Spinal cord (tissue), 9 donors: ENCODE measurements at regions not wholly inside any gene's neighbourhood (a gene's known extent, or its start where the extent isn't known, plus 50 kb on each side); places are given as distances from the start of the nearest gene placed in this dataset.

ENCODE experiments used
- DNase-seq, 6 donors: peaks; one replicate each; pipeline versions ENCODE4 v3.0.0 to v3.0.0-alpha.2; 2013 to 2015; ENCODE audit warnings: low spot score in 6 of 6, low read depth in 4 of 6
- H3K27ac ChIP-seq: one replicate; pipeline ENCODE4 v1.5.1; 2013; ENCODE audit warnings: low read depth, low read length, control low read depth
- H3K27me3 ChIP-seq: one replicate; pipeline ENCODE4 v1.6.1; 2013; ENCODE audit warnings: low read length; ENCODE audit not compliant: control insufficient read depth, insufficient read depth
- H3K36me3 ChIP-seq: one replicate; pipeline ENCODE4 v1.6.1; 2013; ENCODE audit warnings: low read length; ENCODE audit not compliant: control insufficient read depth, insufficient read depth
- H3K4me1 ChIP-seq: one replicate; pipeline ENCODE4 v1.6.1; 2013; ENCODE audit warnings: low read length; ENCODE audit not compliant: control insufficient read depth, insufficient read depth
- H3K4me3 ChIP-seq: one replicate; pipeline ENCODE4 v1.5.1; 2013; ENCODE audit warnings: low read depth, low read length, control low read depth
- H3K9me3 ChIP-seq: one replicate; pipeline ENCODE4 v1.6.1; 2013; ENCODE audit warnings: low read length; ENCODE audit not compliant: control insufficient read depth, insufficient read depth
- WGBS: methylation state at CpG from one replicate; pipeline ENCODE4 v1.1.5; 2013; ENCODE audit warnings: missing lambda C conversion rate; ENCODE audit not compliant: insufficient coverage; 5-methylcytosine and 5-hydroxymethylcytosine counted together
- donor health status: healthy.

- no peaks in the 10 kb centered on the region for H3K27me3 ChIP-seq
- no CpG with 5 or more reads among the region's 3 CpGs for WGBS
- H3K9me3 ChIP-seq: no peaks in the 10 kb centered on the region
- H3K36me3 ChIP-seq: no peaks in the 10 kb centered on the region
- H3K27ac ChIP-seq: no peak overlapping the region
- peaks cover 4% of the 10 kb centered on the region for H3K4me1 ChIP-seq
- no peak overlapping the region for H3K4me3 ChIP-seq
- DNase-seq: no peak
These were observed 57.6 kb upstream of the RNF152 start for GRCh38 chr18:61950371-61950770.

DNA sequence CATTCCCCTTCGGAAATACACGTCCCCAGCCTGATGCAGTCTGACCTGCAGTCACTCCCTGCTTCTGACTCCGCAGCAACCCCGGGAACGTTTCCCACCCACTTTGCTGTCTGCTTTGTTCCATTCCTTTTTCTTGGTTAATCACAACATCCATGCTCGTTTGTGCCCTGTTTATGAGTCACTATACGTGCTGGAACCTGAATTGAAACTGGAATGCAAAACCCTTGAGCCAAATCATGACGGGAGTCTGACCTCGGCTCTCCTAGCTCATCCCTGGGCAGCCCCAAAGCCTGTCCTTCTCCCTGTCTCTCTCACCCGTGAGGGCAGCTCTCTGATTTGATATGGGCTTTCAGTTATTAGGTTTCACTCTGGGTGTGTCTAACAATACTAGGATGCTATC lies 57.1 kb upstream of the RNF152 start:
- Histone ChIP-seq H3K4me1 (peaks cover 4% of the 10 kb centered on the region), H3K4me3 (no peak overlapping the region), H3K9me3 (no peaks in the 10 kb centered on the region), H3K36me3 (no peaks in the 10 kb centered on the region), H3K27me3 (no peaks in the 10 kb centered on the region), H3K27ac (no peak overlapping the region)
- DNase-seq: no peak
- 36% methylated on average over 5 of the region's 10 CpGs for WGBS

GRCh38 chr18:61948846-61949438 lies 56.1 kb upstream of the RNF152 start:
- Histone ChIP-seq H3K36me3 (no peaks in the 10 kb centered on the region), H3K4me1 (peaks cover 4% of the 10 kb centered on the region), H3K27me3 (no peaks in the 10 kb centered on the region), H3K4me3 (no peak overlapping the region), H3K9me3 (no peaks in the 10 kb centered on the region), H3K27ac (no peak overlapping the region)
- no peak for DNase-seq
- WGBS: 60% methylated on average over 1 of the region's 6 CpGs

DNA sequence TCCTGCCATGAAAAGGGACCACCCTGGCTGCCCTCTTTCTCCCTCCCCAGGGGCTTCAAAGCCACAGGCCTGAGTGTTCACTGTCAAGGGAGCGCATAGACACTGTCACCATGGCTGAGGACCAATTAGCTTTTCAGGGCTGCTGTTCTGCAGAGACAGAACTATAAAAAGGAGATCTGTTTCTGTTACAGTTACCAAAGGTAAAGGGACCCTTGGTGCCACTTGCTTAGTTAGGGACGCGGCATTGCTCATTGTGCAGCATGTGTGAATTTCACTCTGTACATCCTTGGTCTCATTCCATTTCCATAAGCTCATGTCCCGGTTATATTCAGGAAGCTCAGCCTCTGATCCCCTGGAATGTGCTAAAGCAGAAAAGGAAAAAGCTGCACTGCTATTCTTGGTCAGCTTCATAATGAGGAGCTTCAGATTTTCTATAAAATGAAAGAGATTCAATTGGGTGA lies 55.5 kb upstream of the RNF152 start:
- DNase-seq: peak in 2 of 6 donors; percentile 11 to 47
- Histone ChIP-seq H3K36me3 (no peaks in the 10 kb centered on the region), H3K27me3 (no peaks in the 10 kb centered on the region), H3K4me1 (peaks cover 4% of the 10 kb centered on the region), H3K9me3 (no peaks in the 10 kb centered on the region), H3K4me3 (no peak overlapping the region), H3K27ac (no peak overlapping the region)
- 63% methylated on average over 1 of the region's 4 CpGs for whole genome bisulfite sequencing

- Histone ChIP-seq H3K9me3 (no peaks in the 10 kb centered on the region), H3K4me3 (no peak overlapping the region), H3K36me3 (no peaks in the 10 kb centered on the region), H3K27me3 (no peaks in the 10 kb centered on the region), H3K4me1 (peaks cover 4% of the 10 kb centered on the region), H3K27ac (no peak overlapping the region)
- 83% methylated on average over 1 of the region's 3 CpGs for WGBS
- no peak for DNase-seq
These were observed 53.6 kb upstream of the RNF152 start for GRCh38 chr18:61946449-61946848.

GRCh38 chr18:61943175-61943964 lies 50.6 kb upstream of the RNF152 start:
- WGBS: no CpG with 5 or more reads among the region's 3 CpGs
- peaks cover 4% of the 10 kb centered on the region for H3K4me1 ChIP-seq

More at GRCh38 chr18:61943175-61943964, 50.6 kb upstream of the RNF152 start:
- no peak overlapping the region for H3K4me3 ChIP-seq
- no peak for DNase-seq
- no peak overlapping the region for H3K27ac ChIP-seq
- no peaks in the 10 kb centered on the region for H3K9me3 ChIP-seq
- no peaks in the 10 kb centered on the region for H3K36me3 ChIP-seq
- H3K27me3 ChIP-seq: no peaks in the 10 kb centered on the region
